HCT116 (cell line): ENCODE measurements at regions not wholly inside any gene's neighbourhood (a gene's known extent, or its start where the extent isn't known, plus 50 kb on each side); places are given as distances from the start of the nearest gene placed in this dataset.

Source experiments
- ATAC-seq: fragments of 200-7000 bp; cut with Tn5 transposase; 2 replicates; pipeline ENCODE4 v1.9.1; 2020; ENCODE audit warnings: mild to moderate bottlenecking, moderate library complexity
- BruUV-seq: library from RNA; stranded (reverse); fragments of 400-500 nt; replicated peaks from 2 replicates; lab custom pipeline; 2021; lab: Mats Ljungman, UMichigan
- CTCF ChIA-PET: fragments of 300-600 bp; sonication (Branson Sonifier 250); formaldehyde crosslinking; loops from one replicate; lab custom pipeline; 2021; ENCODE audit warnings: antibody characterized with exemption; lab: Charles Lee
- POLR2A ChIA-PET: fragments of 300-600, 350-600 bp; sonication (Branson Sonifier 250); formaldehyde crosslinking; loops from one replicate; lab custom pipeline; 2021; ENCODE audit warnings: antibody characterized with exemption; lab: Charles Lee
- RAD21 ChIA-PET, 2 experiments: fragments of 300-600 bp; sonication (Branson Sonifier 250); formaldehyde crosslinking; loops; one replicate each; lab custom pipeline; 2023; ENCODE audit warnings: low total read pairs in 2 of 2; ENCODE audit not compliant: uncharacterized antibody in 2 of 2, unreplicated experiment in 2 of 2, low non-redundant PET in 1 of 2; lab: Charles Lee
- DNase-seq: peaks from one replicate; pipeline ENCODE4 v3.0.0-alpha.2; 2010; ENCODE audit warnings: low read depth, low spot score
- H2AFZ ChIP-seq: fragments of 200-600 bp; shearing (Covaris generic), sonication (generic); 2 replicates; pipeline ENCODE4 v1.6.1; 2017; ENCODE audit warnings: low read depth, mixed run types, mixed read lengths, antibody characterized with exemption, low read length; ENCODE audit not compliant: poor library complexity, severe bottlenecking
- H3K27ac ChIP-seq: 2 replicates; pipeline ENCODE4 v1.5.1; 2012; ENCODE audit warnings: low read depth, low read length
- H3K27me3 ChIP-seq: fragments of 200-600 bp; sonication (generic); 2 replicates; pipeline ENCODE4 v1.6.1; 2016; ENCODE audit warnings: mixed run types, low read length, mixed read lengths; ENCODE audit not compliant: insufficient read depth
- H3K36me3 ChIP-seq, 2 experiments: fragments of 200-500 bp in 1 of 2; fragments of 200-600 bp in 1 of 2; sonication (Bioruptor generic) in 1 of 2; sonication (generic) in 1 of 2; 2 replicates each; pipeline versions ENCODE4 v1.5.1 to v1.6.1; 2014 to 2016; ENCODE audit warnings: low read length in 2 of 2, inconsistent platforms in 1 of 2, mixed read lengths in 1 of 2, mixed run types in 1 of 2; ENCODE audit not compliant: insufficient read depth in 2 of 2, control insufficient read depth in 1 of 2
- H3K4me1 ChIP-seq, 2 experiments: fragments of 200-600 bp in 1 of 2; sonication (generic) in 1 of 2; 2 replicates each; pipeline versions ENCODE4 v1.5.1 to v1.6.1; 2012 to 2017; ENCODE audit warnings: low read length in 2 of 2, inconsistent platforms in 1 of 2, mild to moderate bottlenecking in 1 of 2, mixed read lengths in 1 of 2, mixed run types in 1 of 2, moderate library complexity in 1 of 2; ENCODE audit not compliant: insufficient read depth in 2 of 2, control insufficient read depth in 1 of 2
- H3K4me2 ChIP-seq: fragments of 200-600 bp; sonication (generic); 2 replicates; pipeline ENCODE4 v1.6.1; 2017; ENCODE audit warnings: mixed run types, low read length, mixed read lengths
- H3K4me3 ChIP-seq, 2 experiments: fragments of 200-600 bp in 1 of 2; sonication (generic) in 1 of 2; replicated peaks in 1 of 2; 2 replicates each; pipeline ENCODE4 v1.5.1; 2011 to 2016; ENCODE audit warnings: low read length in 2 of 2, control low read depth in 1 of 2, low read depth in 1 of 2, mild to moderate bottlenecking in 1 of 2, mixed read lengths in 1 of 2, mixed run types in 1 of 2
- H3K79me2 ChIP-seq: fragments of 200-600 bp; sonication (generic); 2 replicates; pipeline ENCODE4 v1.6.1; 2017; ENCODE audit warnings: mild to moderate bottlenecking, mixed run types, low read length, moderate library complexity, mixed read lengths; ENCODE audit not compliant: insufficient read depth
- H3K9ac ChIP-seq: fragments of 200-600 bp; sonication (generic); 2 replicates; pipeline ENCODE4 v1.6.1; 2016; ENCODE audit warnings: low read length, mixed read lengths
- H3K9me2 ChIP-seq: fragments of 200-600 bp; sonication (generic), shearing (Covaris generic); 2 replicates; pipeline ENCODE4 v1.6.1; 2017; ENCODE audit warnings: mixed run types, mild to moderate bottlenecking, moderate library complexity; ENCODE audit not compliant: insufficient read depth
- H3K9me3 ChIP-seq, 2 experiments: fragments of 200-500 bp in 1 of 2; fragments of 200-600 bp in 1 of 2; sonication (Bioruptor generic) in 1 of 2; sonication (generic) in 1 of 2; 2 replicates each; pipeline ENCODE4 v1.6.1; 2014 to 2017; ENCODE audit warnings: low read length in 2 of 2, mixed read lengths in 2 of 2, inconsistent platforms in 1 of 2, low read depth in 1 of 2, mild to moderate bottlenecking in 1 of 2, mixed run types in 1 of 2, moderate library complexity in 1 of 2; ENCODE audit not compliant: control insufficient read depth in 1 of 2, insufficient read depth in 1 of 2
- H4K20me1 ChIP-seq: fragments of 200-600 bp; sonication (generic), shearing (Covaris generic); 2 replicates; pipeline ENCODE4 v1.6.1; 2017; ENCODE audit warnings: mixed run types, mild to moderate bottlenecking, moderate library complexity; ENCODE audit not compliant: insufficient read depth
- CBX3 ChIP-seq: IDR thresholded peaks from 2 replicates; pipeline ENCODE4 v1.6.1; 2012; ENCODE audit warnings: low read depth
- CEBPB ChIP-seq: IDR thresholded peaks from 2 replicates; pipeline ENCODE4 v1.6.1; 2012; ENCODE audit warnings: low read depth
- EGR1 ChIP-seq: IDR thresholded peaks from 2 replicates; pipeline ENCODE4 v1.6.1; 2012; ENCODE audit warnings: low read depth
- ELF1 ChIP-seq: IDR thresholded peaks from 2 replicates; pipeline ENCODE4 v1.6.1; 2012; ENCODE audit warnings: low read depth, borderline replicate concordance
- JUND ChIP-seq: IDR thresholded peaks from 2 replicates; pipeline ENCODE4 v1.6.1; 2012
- POLR2A ChIP-seq: IDR thresholded peaks from 2 replicates; pipeline ENCODE4 v1.7.0; 2011; ENCODE audit warnings: borderline replicate concordance; ENCODE audit not compliant: insufficient read depth, insufficient read length; ENCODE audit errors: extremely low read depth
- RAD21 ChIP-seq: IDR thresholded peaks from 2 replicates; pipeline ENCODE4 v1.6.1; 2012; ENCODE audit warnings: low read depth, mild to moderate bottlenecking
- SP1 ChIP-seq: IDR thresholded peaks from 2 replicates; pipeline ENCODE4 v1.6.1; 2012; ENCODE audit warnings: low read depth
- SRF ChIP-seq: IDR thresholded peaks from 2 replicates; pipeline ENCODE4 v1.6.1; 2012; ENCODE audit warnings: low read depth
- TCF7L2 ChIP-seq: IDR thresholded peaks from 2 replicates; pipeline ENCODE4 v1.7.0; 2011; ENCODE audit warnings: borderline replicate concordance, inconsistent platforms; ENCODE audit not compliant: insufficient read depth, insufficient read length; ENCODE audit errors: extremely low read depth
- YY1 ChIP-seq: IDR thresholded peaks from 2 replicates; pipeline ENCODE4 v1.6.1; 2011; ENCODE audit warnings: low read length, low read depth, moderate library complexity, mild to moderate bottlenecking; ENCODE audit not compliant: insufficient replicate concordance; ENCODE audit errors: extremely low read depth
- ZFX ChIP-seq: fragments of 450-650 bp; IDR thresholded peaks from 2 replicates; pipeline ENCODE4 v1.6.1; 2017
- intact Hi-C: fragments of 100-400 bp; cut with micrococcal nuclease; formaldehyde crosslinking; loops from 2 replicates; pipeline ENCODE4 v1.10.0; 2022
- TF ChIP-seq, protein P1 (sequence below), 3 experiments: fragments of 200-600 bp in 1 of 3; sonication (generic) in 1 of 3; IDR thresholded peaks in 2 of 3; conservative IDR thresholded peaks in 1 of 3; 2 replicates each; pipeline ENCODE4 v1.5.1; 2012 to 2017; ENCODE audit warnings: low read depth in 2 of 3, low read length in 2 of 3, antibody characterized with exemption in 1 of 3, borderline replicate concordance in 1 of 3, control low read depth in 1 of 3, mild to moderate bottlenecking in 1 of 3, mixed read lengths in 1 of 3, mixed run types in 1 of 3, moderate library complexity in 1 of 3; ENCODE audit not compliant: insufficient read depth in 1 of 3
- TF ChIP-seq, protein P2 (sequence below): IDR thresholded peaks from 2 replicates; pipeline ENCODE4 v1.6.1; 2011; ENCODE audit warnings: mild to moderate bottlenecking, low read length, moderate library complexity; ENCODE audit not compliant: insufficient replicate concordance; ENCODE audit errors: extremely low read depth
- TF ChIP-seq, protein P3 (sequence below): IDR thresholded peaks from 2 replicates; pipeline ENCODE4 v1.6.1; 2012
- TF ChIP-seq, protein P4 (sequence below): IDR thresholded peaks from 2 replicates; pipeline ENCODE4 v1.6.1; 2012; ENCODE audit warnings: low read depth

DNA sequence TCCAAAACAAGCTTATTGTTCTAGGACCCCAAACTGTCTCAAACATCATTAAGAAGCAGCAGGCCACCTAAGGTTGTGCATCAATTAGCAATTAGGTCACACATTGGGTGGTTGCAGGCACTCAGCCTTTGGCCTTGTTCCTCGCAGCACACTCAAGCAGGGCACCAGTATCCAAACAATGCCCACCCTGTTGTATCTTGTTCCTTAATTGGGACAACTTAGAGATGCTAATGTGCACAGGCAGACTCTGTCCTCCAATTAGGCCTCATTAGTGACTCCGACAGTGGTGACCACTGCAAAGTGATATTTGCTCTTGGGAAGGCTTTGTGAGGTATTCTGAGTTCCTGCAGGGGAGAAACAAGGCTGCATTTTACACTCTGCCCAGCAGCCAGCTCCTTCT, 515.1 kb upstream of the PTBP2 start:
- Histone ChIP-seq H4K20me1 (no peaks in the 10 kb centered on the region), H3K27ac (no peak overlapping the region), H3K9me3 (no peaks in the 10 kb centered on the region), H2AFZ (no peak overlapping the region), H3K4me3 (no peak overlapping the region), H3K36me3 (no peaks in the 10 kb centered on the region), H3K9ac (no peak overlapping the region), H3K4me2 (no peak overlapping the region), H3K27me3 (no peaks in the 10 kb centered on the region), H3K4me1 (no peaks in the 10 kb centered on the region), H3K79me2 (no peaks in the 10 kb centered on the region), H3K9me2 (no peaks in the 10 kb centered on the region)
- ATAC-seq (no peak), DNase-seq (no peak)
- BruUV-seq = no TSS peak
- TF ChIP-seq, protein P1, sequence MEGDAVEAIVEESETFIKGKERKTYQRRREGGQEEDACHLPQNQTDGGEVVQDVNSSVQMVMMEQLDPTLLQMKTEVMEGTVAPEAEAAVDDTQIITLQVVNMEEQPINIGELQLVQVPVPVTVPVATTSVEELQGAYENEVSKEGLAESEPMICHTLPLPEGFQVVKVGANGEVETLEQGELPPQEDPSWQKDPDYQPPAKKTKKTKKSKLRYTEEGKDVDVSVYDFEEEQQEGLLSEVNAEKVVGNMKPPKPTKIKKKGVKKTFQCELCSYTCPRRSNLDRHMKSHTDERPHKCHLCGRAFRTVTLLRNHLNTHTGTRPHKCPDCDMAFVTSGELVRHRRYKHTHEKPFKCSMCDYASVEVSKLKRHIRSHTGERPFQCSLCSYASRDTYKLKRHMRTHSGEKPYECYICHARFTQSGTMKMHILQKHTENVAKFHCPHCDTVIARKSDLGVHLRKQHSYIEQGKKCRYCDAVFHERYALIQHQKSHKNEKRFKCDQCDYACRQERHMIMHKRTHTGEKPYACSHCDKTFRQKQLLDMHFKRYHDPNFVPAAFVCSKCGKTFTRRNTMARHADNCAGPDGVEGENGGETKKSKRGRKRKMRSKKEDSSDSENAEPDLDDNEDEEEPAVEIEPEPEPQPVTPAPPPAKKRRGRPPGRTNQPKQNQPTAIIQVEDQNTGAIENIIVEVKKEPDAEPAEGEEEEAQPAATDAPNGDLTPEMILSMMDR (IDR thresholded peaks at IDR 0.05 in 2 of 3, conservative IDR thresholded peaks at IDR 0.05 in 1 of 3; ENCODE audit: borderline replicate concordance in 1 of 3, insufficient read depth in 1 of 3, low read depth in 2 of 3, low read length in 2 of 3) = no peak
- TF ChIP-seq, protein P2, sequence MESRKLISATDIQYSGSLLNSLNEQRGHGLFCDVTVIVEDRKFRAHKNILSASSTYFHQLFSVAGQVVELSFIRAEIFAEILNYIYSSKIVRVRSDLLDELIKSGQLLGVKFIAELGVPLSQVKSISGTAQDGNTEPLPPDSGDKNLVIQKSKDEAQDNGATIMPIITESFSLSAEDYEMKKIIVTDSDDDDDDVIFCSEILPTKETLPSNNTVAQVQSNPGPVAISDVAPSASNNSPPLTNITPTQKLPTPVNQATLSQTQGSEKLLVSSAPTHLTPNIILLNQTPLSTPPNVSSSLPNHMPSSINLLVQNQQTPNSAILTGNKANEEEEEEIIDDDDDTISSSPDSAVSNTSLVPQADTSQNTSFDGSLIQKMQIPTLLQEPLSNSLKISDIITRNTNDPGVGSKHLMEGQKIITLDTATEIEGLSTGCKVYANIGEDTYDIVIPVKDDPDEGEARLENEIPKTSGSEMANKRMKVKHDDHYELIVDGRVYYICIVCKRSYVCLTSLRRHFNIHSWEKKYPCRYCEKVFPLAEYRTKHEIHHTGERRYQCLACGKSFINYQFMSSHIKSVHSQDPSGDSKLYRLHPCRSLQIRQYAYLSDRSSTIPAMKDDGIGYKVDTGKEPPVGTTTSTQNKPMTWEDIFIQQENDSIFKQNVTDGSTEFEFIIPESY = no peak
- TF ChIP-seq CBX3 = no peak
- no peak for TF ChIP-seq JUND
- no peak for TF ChIP-seq SP1
- TF ChIP-seq TCF7L2 = no peak
- TF ChIP-seq RAD21 = no peak
- TF ChIP-seq, protein P3, sequence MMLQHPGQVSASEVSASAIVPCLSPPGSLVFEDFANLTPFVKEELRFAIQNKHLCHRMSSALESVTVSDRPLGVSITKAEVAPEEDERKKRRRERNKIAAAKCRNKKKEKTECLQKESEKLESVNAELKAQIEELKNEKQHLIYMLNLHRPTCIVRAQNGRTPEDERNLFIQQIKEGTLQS = no peak
- TF ChIP-seq SRF = no peak
- no peak for TF ChIP-seq EGR1
- TF ChIP-seq ZFX = no peak
- TF ChIP-seq YY1 = no peak
- no peak for TF ChIP-seq POLR2A
- TF ChIP-seq, protein P4, sequence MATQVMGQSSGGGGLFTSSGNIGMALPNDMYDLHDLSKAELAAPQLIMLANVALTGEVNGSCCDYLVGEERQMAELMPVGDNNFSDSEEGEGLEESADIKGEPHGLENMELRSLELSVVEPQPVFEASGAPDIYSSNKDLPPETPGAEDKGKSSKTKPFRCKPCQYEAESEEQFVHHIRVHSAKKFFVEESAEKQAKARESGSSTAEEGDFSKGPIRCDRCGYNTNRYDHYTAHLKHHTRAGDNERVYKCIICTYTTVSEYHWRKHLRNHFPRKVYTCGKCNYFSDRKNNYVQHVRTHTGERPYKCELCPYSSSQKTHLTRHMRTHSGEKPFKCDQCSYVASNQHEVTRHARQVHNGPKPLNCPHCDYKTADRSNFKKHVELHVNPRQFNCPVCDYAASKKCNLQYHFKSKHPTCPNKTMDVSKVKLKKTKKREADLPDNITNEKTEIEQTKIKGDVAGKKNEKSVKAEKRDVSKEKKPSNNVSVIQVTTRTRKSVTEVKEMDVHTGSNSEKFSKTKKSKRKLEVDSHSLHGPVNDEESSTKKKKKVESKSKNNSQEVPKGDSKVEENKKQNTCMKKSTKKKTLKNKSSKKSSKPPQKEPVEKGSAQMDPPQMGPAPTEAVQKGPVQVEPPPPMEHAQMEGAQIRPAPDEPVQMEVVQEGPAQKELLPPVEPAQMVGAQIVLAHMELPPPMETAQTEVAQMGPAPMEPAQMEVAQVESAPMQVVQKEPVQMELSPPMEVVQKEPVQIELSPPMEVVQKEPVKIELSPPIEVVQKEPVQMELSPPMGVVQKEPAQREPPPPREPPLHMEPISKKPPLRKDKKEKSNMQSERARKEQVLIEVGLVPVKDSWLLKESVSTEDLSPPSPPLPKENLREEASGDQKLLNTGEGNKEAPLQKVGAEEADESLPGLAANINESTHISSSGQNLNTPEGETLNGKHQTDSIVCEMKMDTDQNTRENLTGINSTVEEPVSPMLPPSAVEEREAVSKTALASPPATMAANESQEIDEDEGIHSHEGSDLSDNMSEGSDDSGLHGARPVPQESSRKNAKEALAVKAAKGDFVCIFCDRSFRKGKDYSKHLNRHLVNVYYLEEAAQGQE = no peak
- no peak for TF ChIP-seq CEBPB
- no peak for TF ChIP-seq ELF1
- intact Hi-C loops = no loop called here
- ChIA-PET CTCF (no interaction called here), POLR2A (no interaction called here), RAD21 (no interaction called here)
